ENCODE measurements at regions not wholly inside any gene's neighbourhood (a gene's known extent, or its start where the extent isn't known, plus 50 kb on each side); places are given as distances from the start of the nearest gene placed in this dataset.

GRCh38 chr3:11706604-11707003 lies 62.9 kb upstream of the VGLL4 start:
- no peak for TF ChIP-seq CTCF (IDR thresholded peaks at IDR 0.05; ENCODE audit: low read length)
- no peak for TF ChIP-seq EZH2phosphoT487 (IDR thresholded peaks at IDR 0.05; ENCODE audit: low read length)
- TF ChIP-seq EZH2 (optimal IDR thresholded peaks at IDR 0.05; ENCODE audit: low read depth, low read length) = no peak
